ENCODE measurements at regions not wholly inside any gene's neighbourhood (a gene's known extent, or its start where the extent isn't known, plus 50 kb on each side); places are given as distances from the start of the nearest gene placed in this dataset.

GRCh38 chr12:16110596-16110995, 166.9 kb downstream of the SLC15A5 start:
- TF ChIP-seq, protein P1, sequence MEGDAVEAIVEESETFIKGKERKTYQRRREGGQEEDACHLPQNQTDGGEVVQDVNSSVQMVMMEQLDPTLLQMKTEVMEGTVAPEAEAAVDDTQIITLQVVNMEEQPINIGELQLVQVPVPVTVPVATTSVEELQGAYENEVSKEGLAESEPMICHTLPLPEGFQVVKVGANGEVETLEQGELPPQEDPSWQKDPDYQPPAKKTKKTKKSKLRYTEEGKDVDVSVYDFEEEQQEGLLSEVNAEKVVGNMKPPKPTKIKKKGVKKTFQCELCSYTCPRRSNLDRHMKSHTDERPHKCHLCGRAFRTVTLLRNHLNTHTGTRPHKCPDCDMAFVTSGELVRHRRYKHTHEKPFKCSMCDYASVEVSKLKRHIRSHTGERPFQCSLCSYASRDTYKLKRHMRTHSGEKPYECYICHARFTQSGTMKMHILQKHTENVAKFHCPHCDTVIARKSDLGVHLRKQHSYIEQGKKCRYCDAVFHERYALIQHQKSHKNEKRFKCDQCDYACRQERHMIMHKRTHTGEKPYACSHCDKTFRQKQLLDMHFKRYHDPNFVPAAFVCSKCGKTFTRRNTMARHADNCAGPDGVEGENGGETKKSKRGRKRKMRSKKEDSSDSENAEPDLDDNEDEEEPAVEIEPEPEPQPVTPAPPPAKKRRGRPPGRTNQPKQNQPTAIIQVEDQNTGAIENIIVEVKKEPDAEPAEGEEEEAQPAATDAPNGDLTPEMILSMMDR (IDR thresholded peaks at IDR 0.05; ENCODE audit: insufficient read depth, low read depth, low read length): no peak
- TF ChIP-seq EZH2 (IDR thresholded peaks at IDR 0.05; ENCODE audit: insufficient read depth, low read length): no peak
